GM19467 (cell line): ENCODE measurements at regions not wholly inside any gene's neighbourhood (a gene's known extent, or its start where the extent isn't known, plus 50 kb on each side); places are given as distances from the start of the nearest gene placed in this dataset.
"Not testable (repeated sequence)": the region's sequence is repeated elsewhere in the genome, so short reads cannot be mapped to it uniquely, and the experiment has no call there.

Experiments used
- ATAC-seq: cut with Tn5 transposase; IDR thresholded peaks from one replicate; pipeline ENCODE4 v1.9.1; 2021; ENCODE audit warnings: mild to moderate bottlenecking, moderate library complexity; ENCODE audit not compliant: unreplicated experiment

GRCh38 chr10:108327706-108328105, 1163.2 kb upstream of the SORCS1 start:
- no peak for ATAC-seq

GRCh38 chr10:108323274-108323798, 1158.8 kb upstream of the SORCS1 start:
- ATAC-seq: no peak

- ATAC-seq: no peak
Measured at GRCh38 chr10:108319434-108320222, 1155.1 kb upstream of the SORCS1 start.

- not testable (repeated sequence) for ATAC-seq
Measured at GRCh38 chr10:108315636-108316035, 1151.1 kb upstream of the SORCS1 start.

- ATAC-seq: no peak
Measured at GRCh38 chr10:108307925-108308312, 1143.4 kb upstream of the SORCS1 start.

GRCh38 chr10:108307250-108307924, 1142.9 kb upstream of the SORCS1 start:
- ATAC-seq: no peak

GRCh38 chr10:108303149-108303548, 1138.6 kb upstream of the SORCS1 start:
- no peak for ATAC-seq

GRCh38 chr10:108301002-108301401, 1136.5 kb upstream of the SORCS1 start:
- no peak for ATAC-seq

GRCh38 chr10:108290823-108291222, 1126.3 kb upstream of the SORCS1 start:
- no peak for ATAC-seq

GRCh38 chr10:108275895-108276685, 1111.6 kb upstream of the SORCS1 start:
- ATAC-seq: no peak

GRCh38 chr10:108260383-108260906, 1095.9 kb upstream of the SORCS1 start:
- ATAC-seq: no peak

GRCh38 chr10:108254089-108254488, 1089.6 kb upstream of the SORCS1 start:
- ATAC-seq: no peak

GRCh38 chr10:108252771-108253170, 1088.3 kb upstream of the SORCS1 start:
- no peak for ATAC-seq

- no peak for ATAC-seq
Measured at GRCh38 chr10:108250936-108251620, 1086.6 kb upstream of the SORCS1 start.

- ATAC-seq: no peak
Measured at GRCh38 chr10:108249940-108250339, 1085.4 kb upstream of the SORCS1 start.

- no peak for ATAC-seq
Measured at GRCh38 chr10:108244443-108245228, 1080.1 kb upstream of the SORCS1 start.

GRCh38 chr10:108241166-108241565, 1076.7 kb upstream of the SORCS1 start:
- ATAC-seq: no peak

GRCh38 chr10:108238261-108238660, 1073.8 kb upstream of the SORCS1 start:
- no peak for ATAC-seq

- ATAC-seq: no peak
Measured at GRCh38 chr10:108230478-108231170, 1066.1 kb upstream of the SORCS1 start.
